Common myeloid progenitor, CD34-positive (primary cell): ENCODE measurements at regions not wholly inside any gene's neighbourhood (a gene's known extent, or its start where the extent isn't known, plus 50 kb on each side); places are given as distances from the start of the nearest gene placed in this dataset.

Experiments used
- CTCF ChIA-PET: fragments of 350-600 bp; sonication (Branson Sonifier 250); formaldehyde crosslinking; loops from one replicate; lab custom pipeline; 2021; ENCODE audit warnings: antibody characterized with exemption; lab: Charles Lee
- POLR2A ChIA-PET: fragments of 350-600 bp; sonication (Branson Sonifier 250); formaldehyde crosslinking; loops from one replicate; lab custom pipeline; 2021; ENCODE audit warnings: antibody characterized with exemption; lab: Charles Lee
- DNase-seq, 3 donors: peaks; one replicate each; pipeline versions ENCODE4 v3.0.0 to v3.0.0-alpha.2; 2013
- H3K27ac ChIP-seq, 2 experiments: 1 replicate in 1 of 2; 2 replicates in 1 of 2; pipeline ENCODE4 v1.7.0; 2013; ENCODE audit warnings: inconsistent platforms in 2 of 2, low read length in 2 of 2, mild to moderate bottlenecking in 2 of 2, low read depth in 1 of 2, moderate library complexity in 1 of 2; ENCODE audit not compliant: severe bottlenecking in 2 of 2, insufficient read depth in 1 of 2, poor library complexity in 1 of 2
- H3K27me3 ChIP-seq, 5 experiments: replicated peaks in 2 of 5; 1 replicate in 3 of 5; 2 replicates in 2 of 5; pipeline versions ENCODE4 v1.6.1 to v1.7.0; 2013; ENCODE audit warnings: low read length in 4 of 5, mild to moderate bottlenecking in 2 of 5, moderate library complexity in 2 of 5, inconsistent platforms in 1 of 5; ENCODE audit not compliant: insufficient read depth in 5 of 5, control insufficient read depth in 4 of 5
- H3K36me3 ChIP-seq, 4 experiments: 1 replicate in 2 of 4; 2 replicates in 2 of 4; pipeline versions ENCODE4 v1.6.1 to v1.7.0; 2013; ENCODE audit warnings: low read length in 3 of 4, control low read depth in 1 of 4, mild to moderate bottlenecking in 1 of 4; ENCODE audit not compliant: control insufficient read depth in 4 of 4, insufficient read depth in 4 of 4
- H3K4me1 ChIP-seq, 4 experiments: 1 replicate in 3 of 4; 2 replicates in 1 of 4; pipeline versions ENCODE4 v1.6.1 to v1.7.1; 2013; ENCODE audit warnings: low read length in 3 of 4, mild to moderate bottlenecking in 3 of 4, control low read depth in 1 of 4, inconsistent platforms in 1 of 4, moderate library complexity in 1 of 4; ENCODE audit not compliant: control insufficient read depth in 4 of 4, insufficient read depth in 4 of 4; ENCODE audit errors: control extremely low read depth in 1 of 4
- H3K4me3 ChIP-seq, 7 experiments: 1 replicate in 4 of 7; 2 replicates in 3 of 7; pipeline versions ENCODE4 v1.5.1 to v1.7.0; 2013; ENCODE audit warnings: mild to moderate bottlenecking in 7 of 7, low read length in 6 of 7, moderate library complexity in 6 of 7, inconsistent platforms in 2 of 7, low read depth in 2 of 7, control low read depth in 1 of 7; ENCODE audit not compliant: insufficient read depth in 4 of 7, control insufficient read depth in 1 of 7; ENCODE audit errors: extremely low read depth in 1 of 7
- H3K9me3 ChIP-seq, 5 experiments: 1 replicate in 4 of 5; 2 replicates in 1 of 5; pipeline versions ENCODE4 v1.6.1 to v1.7.1; 2013; ENCODE audit warnings: low read length in 4 of 5, mild to moderate bottlenecking in 2 of 5, inconsistent platforms in 1 of 5, low read depth in 1 of 5, moderate library complexity in 1 of 5; ENCODE audit not compliant: control insufficient read depth in 4 of 5, insufficient read depth in 2 of 5; ENCODE audit errors: control extremely low read depth in 1 of 5
- WGBS: methylation state at CpG from one replicate; pipeline ENCODE4 v1.1.5; 2013; ENCODE audit not compliant: insufficient coverage; 5-methylcytosine and 5-hydroxymethylcytosine counted together

GRCh38 chr15:67009576-67010569, 55.5 kb upstream of the SMAD3 start:
- no peaks in the 10 kb centered on the region for H3K9me3 ChIP-seq
- DNase-seq, result no peak
- no peaks in the 10 kb centered on the region for H3K36me3 ChIP-seq
- no peaks in the 10 kb centered on the region for H3K27me3 ChIP-seq
- H3K27ac ChIP-seq, result no peak overlapping the region
- peaks cover 0 to 4% (median 0%) of the 10 kb centered on the region in 4 experiments for H3K4me1 ChIP-seq
- ChIA-PET POLR2A (interaction anchor here (0.5 kb wide), 1 partner anchor 515 kb away, joined by 3 read pairs; no protein-coding TSS in a partner anchor), CTCF (no interaction called here)
- H3K4me3 ChIP-seq, result no peak overlapping the region
- WGBS, result 74% methylated on average over 4 of the region's 7 CpGs

- CTCF ChIA-PET, result interaction anchor here (1.6 kb wide), 1 partner anchor 69 kb away, joined by 4 read pairs; no protein-coding TSS in a partner anchor
- Histone ChIP-seq H3K27ac (no peak overlapping the region), H3K4me1 (peaks cover 0 to 4% (median 0%) of the 10 kb centered on the region in 4 experiments), H3K27me3 (no peaks in the 10 kb centered on the region), H3K36me3 (no peaks in the 10 kb centered on the region), H3K4me3 (no peak overlapping the region), H3K9me3 (no peaks in the 10 kb centered on the region)
- WGBS, result 95% methylated on average over 4 of the region's 7 CpGs
- DNase-seq, result no peak
- POLR2A ChIA-PET, result no interaction called here
Observed at GRCh38 chr15:67010898-67011616, 54.3 kb upstream of the SMAD3 start.

GRCh38 chr15:67011617-67012005, 53.8 kb upstream of the SMAD3 start:
- 100% methylated on average over 5 of the region's 6 CpGs for WGBS
- no peaks in the 10 kb centered on the region for H3K36me3 ChIP-seq
- ChIA-PET POLR2A (no interaction called here), CTCF (interaction anchor here (0.7 to 1.6 kb wide), 2 partner anchors 65 to 69 kb away, joined by 3 to 4 read pairs; no protein-coding TSS in a partner anchor)
- no peak for DNase-seq
- H3K4me1 ChIP-seq, result peaks cover 0 to 4% (median 0%) of the 10 kb centered on the region in 4 experiments
- H3K27ac ChIP-seq, result no peak overlapping the region
- H3K9me3 ChIP-seq, result no peaks in the 10 kb centered on the region
- H3K4me3 ChIP-seq, result no peak overlapping the region
- no peaks in the 10 kb centered on the region for H3K27me3 ChIP-seq

GRCh38 chr15:67013696-67014095, 51.7 kb upstream of the SMAD3 start:
- H3K36me3 ChIP-seq, result no peaks in the 10 kb centered on the region
- ChIA-PET POLR2A (no interaction called here), CTCF (no interaction called here)
- no peaks in the 10 kb centered on the region for H3K9me3 ChIP-seq
- peak in 1 of 3 donors; percentile 42 for DNase-seq
- no peak overlapping the region for H3K4me3 ChIP-seq
- no peaks in the 10 kb centered on the region for H3K27me3 ChIP-seq
- 43% methylated on average over 10 of the region's 11 CpGs for WGBS
- H3K27ac ChIP-seq, result no peak overlapping the region
- peaks cover 0 to 14% (median 6%) of the 10 kb centered on the region in 4 experiments for H3K4me1 ChIP-seq
